ENCODE measurements at regions not wholly inside any gene's neighbourhood (a gene's known extent, or its start where the extent isn't known, plus 50 kb on each side); places are given as distances from the start of the nearest gene placed in this dataset.

DNA sequence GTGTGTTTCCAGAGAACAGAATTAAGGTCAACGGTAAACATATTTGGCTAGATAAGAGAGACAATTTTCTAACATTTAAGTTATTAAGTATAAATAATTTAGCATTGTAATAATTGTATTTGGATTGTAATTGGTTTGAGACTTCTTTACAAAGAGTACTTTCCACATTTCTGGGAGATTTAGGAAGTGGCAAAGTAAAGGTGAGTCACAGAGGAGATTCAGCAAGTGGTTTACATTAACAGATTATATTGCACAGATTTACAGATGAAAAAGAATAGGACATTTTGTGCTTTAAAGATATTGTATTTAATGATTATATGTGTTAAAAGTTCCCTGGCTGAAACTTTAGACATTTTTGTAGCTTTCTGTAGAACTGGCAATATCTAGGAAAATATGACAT is 584.4 kb upstream of the AADAT start:
- peaks cover 10% of the 10 kb centered on the region for H3K27me3 Mint-ChIP-seq (ENCODE audit: insufficient read depth, unreplicated experiment)
- BruUV-seq (replicated peaks), result no TSS peak
- H3K27ac Mint-ChIP-seq (ENCODE audit: unreplicated experiment), result no peak overlapping the region
- ChIA-PET POLR2A (no interaction called here), CTCF (no interaction called here)
- no peaks in the 10 kb centered on the region for H3K4me1 Mint-ChIP-seq (ENCODE audit: low read depth, unreplicated experiment)
- Histone ChIP-seq H3K4me3 (ENCODE audit: low read depth, low read length) (no peak overlapping the region), H3K4me1 (no peaks in the 10 kb centered on the region), H3K36me3 (ENCODE audit: control insufficient read depth, insufficient read depth, low read length) (no peaks in the 10 kb centered on the region), H3K27me3 (replicated peaks; ENCODE audit: control insufficient read depth, insufficient read depth, low read length) (no peaks in the 10 kb centered on the region), H3K9me3 (no peaks in the 10 kb centered on the region)
- DNase-seq, result no peak
- no peaks in the 10 kb centered on the region for H3K36me3 Mint-ChIP-seq (ENCODE audit: insufficient read depth, unreplicated experiment)
- H3K4me3 Mint-ChIP-seq (ENCODE audit: unreplicated experiment), result no peak overlapping the region
- TF ChIP-seq, protein P1, sequence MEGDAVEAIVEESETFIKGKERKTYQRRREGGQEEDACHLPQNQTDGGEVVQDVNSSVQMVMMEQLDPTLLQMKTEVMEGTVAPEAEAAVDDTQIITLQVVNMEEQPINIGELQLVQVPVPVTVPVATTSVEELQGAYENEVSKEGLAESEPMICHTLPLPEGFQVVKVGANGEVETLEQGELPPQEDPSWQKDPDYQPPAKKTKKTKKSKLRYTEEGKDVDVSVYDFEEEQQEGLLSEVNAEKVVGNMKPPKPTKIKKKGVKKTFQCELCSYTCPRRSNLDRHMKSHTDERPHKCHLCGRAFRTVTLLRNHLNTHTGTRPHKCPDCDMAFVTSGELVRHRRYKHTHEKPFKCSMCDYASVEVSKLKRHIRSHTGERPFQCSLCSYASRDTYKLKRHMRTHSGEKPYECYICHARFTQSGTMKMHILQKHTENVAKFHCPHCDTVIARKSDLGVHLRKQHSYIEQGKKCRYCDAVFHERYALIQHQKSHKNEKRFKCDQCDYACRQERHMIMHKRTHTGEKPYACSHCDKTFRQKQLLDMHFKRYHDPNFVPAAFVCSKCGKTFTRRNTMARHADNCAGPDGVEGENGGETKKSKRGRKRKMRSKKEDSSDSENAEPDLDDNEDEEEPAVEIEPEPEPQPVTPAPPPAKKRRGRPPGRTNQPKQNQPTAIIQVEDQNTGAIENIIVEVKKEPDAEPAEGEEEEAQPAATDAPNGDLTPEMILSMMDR (IDR thresholded peaks at IDR 0.05; ENCODE audit: insufficient read depth in 1 of 2, low read depth in 1 of 2, low read length in 1 of 2, severe bottlenecking in 1 of 2, unreplicated experiment in 1 of 2), result no peak
- intact Hi-C loops (cut with micrococcal nuclease; ENCODE audit: unreplicated experiment), result no loop called here
- peaks cover 11% of the 10 kb centered on the region for H3K9me3 Mint-ChIP-seq (ENCODE audit: unreplicated experiment)

DNA sequence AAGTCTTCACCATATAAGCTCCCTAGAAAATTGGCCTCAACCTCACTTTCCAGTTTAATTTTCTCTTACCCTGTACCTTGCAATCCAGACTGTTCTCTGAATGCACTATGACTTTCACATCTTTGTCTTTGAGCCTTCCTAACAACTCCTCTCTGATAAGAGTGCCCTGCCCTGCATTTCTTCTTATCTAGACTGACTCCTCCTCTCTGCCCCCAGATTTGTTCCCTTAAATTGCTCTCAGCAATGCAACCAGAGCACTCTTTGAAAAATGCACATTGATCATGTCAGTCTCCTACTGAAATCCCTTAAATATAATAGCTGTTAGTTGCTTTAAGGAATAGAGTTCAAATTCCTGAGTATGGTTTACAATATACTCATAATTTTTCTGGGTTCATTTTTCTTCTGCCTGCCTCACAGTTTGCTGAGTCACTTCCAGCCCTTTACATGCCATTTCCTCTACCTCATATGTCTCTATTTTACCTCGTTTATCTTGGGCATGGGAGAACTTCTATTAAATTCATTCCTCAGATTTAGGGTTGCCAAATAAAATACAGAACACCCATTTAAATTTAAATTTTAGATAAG is 582.7 kb upstream of the AADAT start:
- H3K4me1 ChIP-seq, result no peaks in the 10 kb centered on the region
- H3K27me3 ChIP-seq (replicated peaks; ENCODE audit: control insufficient read depth, insufficient read depth, low read length), result no peaks in the 10 kb centered on the region
- Mint-ChIP-seq H3K27me3 (ENCODE audit: insufficient read depth, unreplicated experiment) (no peaks in the 10 kb centered on the region), H3K4me3 (ENCODE audit: unreplicated experiment) (no peak overlapping the region), H3K9me3 (ENCODE audit: unreplicated experiment) (no peaks in the 10 kb centered on the region), H3K4me1 (ENCODE audit: low read depth, unreplicated experiment) (no peaks in the 10 kb centered on the region), H3K27ac (ENCODE audit: unreplicated experiment) (no peak overlapping the region), H3K36me3 (ENCODE audit: insufficient read depth, unreplicated experiment) (no peaks in the 10 kb centered on the region)
- POLR2A ChIA-PET, result no interaction called here
- TF ChIP-seq, protein P1 (IDR thresholded peaks at IDR 0.05; ENCODE audit: insufficient read depth in 1 of 2, low read depth in 1 of 2, low read length in 1 of 2, severe bottlenecking in 1 of 2, unreplicated experiment in 1 of 2), result no peak
- no peak for DNase-seq
- intact Hi-C loops (cut with micrococcal nuclease; ENCODE audit: unreplicated experiment), result no loop called here
- H3K9me3 ChIP-seq, result no peaks in the 10 kb centered on the region
- no peak overlapping the region for H3K4me3 ChIP-seq (ENCODE audit: low read depth, low read length)
- CTCF ChIA-PET, result no interaction called here
- no TSS peak for BruUV-seq (replicated peaks)
- H3K36me3 ChIP-seq (ENCODE audit: control insufficient read depth, insufficient read depth, low read length), result no peaks in the 10 kb centered on the region

DNA sequence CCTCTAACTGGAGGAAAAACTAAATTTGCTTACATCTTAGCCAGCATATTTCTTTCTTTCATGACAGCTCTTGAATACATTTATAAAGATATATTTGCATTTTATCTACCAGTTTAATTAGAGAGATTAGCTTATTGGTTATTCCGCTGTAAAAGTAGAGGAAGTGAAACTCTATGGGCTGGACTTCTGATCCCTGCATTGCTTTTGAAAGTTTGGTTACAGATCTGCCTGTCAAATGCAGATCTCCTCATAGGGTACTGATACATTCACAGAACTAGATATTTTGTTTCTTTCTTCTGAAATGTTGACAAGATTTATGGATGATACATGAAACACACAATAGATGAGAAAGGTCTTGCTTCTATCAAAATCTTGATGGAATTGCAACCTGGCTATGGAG is 581.4 kb upstream of the AADAT start:
- no peak for DNase-seq
- no peaks in the 10 kb centered on the region for H3K9me3 ChIP-seq
- no TSS peak for BruUV-seq (replicated peaks)
- no peaks in the 10 kb centered on the region for H3K27me3 ChIP-seq (replicated peaks; ENCODE audit: control insufficient read depth, insufficient read depth, low read length)
- H3K4me3 ChIP-seq (ENCODE audit: low read depth, low read length), result no peak overlapping the region
- TF ChIP-seq, protein P1 (IDR thresholded peaks at IDR 0.05; ENCODE audit: insufficient read depth in 1 of 2, low read depth in 1 of 2, low read length in 1 of 2, severe bottlenecking in 1 of 2, unreplicated experiment in 1 of 2), result no peak
- intact Hi-C loops (cut with micrococcal nuclease; ENCODE audit: unreplicated experiment), result no loop called here
- H3K4me1 ChIP-seq, result no peaks in the 10 kb centered on the region
- ChIA-PET POLR2A (no interaction called here), CTCF (no interaction called here)
- no peak overlapping the region for H3K27ac Mint-ChIP-seq (ENCODE audit: unreplicated experiment)
- H3K27me3 Mint-ChIP-seq (ENCODE audit: insufficient read depth, unreplicated experiment), result no peaks in the 10 kb centered on the region
- no peak overlapping the region for H3K4me3 Mint-ChIP-seq (ENCODE audit: unreplicated experiment)
- H3K4me1 Mint-ChIP-seq (ENCODE audit: low read depth, unreplicated experiment), result no peaks in the 10 kb centered on the region
- no peaks in the 10 kb centered on the region for H3K36me3 ChIP-seq (ENCODE audit: control insufficient read depth, insufficient read depth, low read length)
- H3K9me3 Mint-ChIP-seq (ENCODE audit: unreplicated experiment), result no peaks in the 10 kb centered on the region
- no peaks in the 10 kb centered on the region for H3K36me3 Mint-ChIP-seq (ENCODE audit: insufficient read depth, unreplicated experiment)
